Ramos (cell line): ENCODE measurements at regions not wholly inside any gene's neighbourhood (a gene's known extent, or its start where the extent isn't known, plus 50 kb on each side); places are given as distances from the start of the nearest gene placed in this dataset.
"Not testable (repeated sequence)": the region's sequence is repeated elsewhere in the genome, so short reads cannot be mapped to it uniquely, and the experiment has no call there.

ENCODE experiments used
- in situ Hi-C: fragments of 300-500 bp; cut with MboI; formaldehyde crosslinking; loops from one replicate; pipeline ENCODE4 v1.14.3; 2022; ENCODE audit warnings: low sequenced_read_pairs; ENCODE audit not compliant: unreplicated experiment

DNA sequence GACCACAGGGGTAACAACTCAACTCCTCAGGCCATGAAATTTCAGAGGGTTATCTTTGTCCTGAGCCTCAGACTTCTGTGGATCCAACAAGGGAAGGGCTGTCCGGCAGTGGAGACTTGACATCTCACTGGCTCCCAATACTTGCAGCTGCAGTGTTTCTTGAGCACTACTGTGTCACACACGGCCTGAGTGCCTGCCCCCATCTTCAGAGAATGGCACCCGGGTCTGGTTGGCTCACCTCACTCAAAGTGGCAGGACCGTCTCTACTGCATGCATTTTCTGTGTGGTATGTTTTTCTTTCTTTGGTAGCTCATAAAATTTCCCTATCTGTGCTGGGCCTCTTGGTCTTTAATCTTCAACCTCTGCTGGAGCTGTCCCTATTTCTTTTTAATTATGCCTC, 193.2 kb upstream of the PLGLB2 start:
- in situ Hi-C loops = not testable (repeated sequence)

GRCh38 chr2:87555082-87555481, 192.8 kb upstream of the PLGLB2 start:
- in situ Hi-C loops = not testable (repeated sequence)

- in situ Hi-C loops = not testable (repeated sequence)
These were observed 188.9 kb upstream of the PLGLB2 start for GRCh38 chr2:87559001-87559400.

GRCh38 chr2:87559735-87560134, 188.2 kb upstream of the PLGLB2 start:
- in situ Hi-C loops = not testable (repeated sequence)

GRCh38 chr2:87565116-87565515, 182.8 kb upstream of the PLGLB2 start:
- in situ Hi-C loops = not testable (repeated sequence)

DNA sequence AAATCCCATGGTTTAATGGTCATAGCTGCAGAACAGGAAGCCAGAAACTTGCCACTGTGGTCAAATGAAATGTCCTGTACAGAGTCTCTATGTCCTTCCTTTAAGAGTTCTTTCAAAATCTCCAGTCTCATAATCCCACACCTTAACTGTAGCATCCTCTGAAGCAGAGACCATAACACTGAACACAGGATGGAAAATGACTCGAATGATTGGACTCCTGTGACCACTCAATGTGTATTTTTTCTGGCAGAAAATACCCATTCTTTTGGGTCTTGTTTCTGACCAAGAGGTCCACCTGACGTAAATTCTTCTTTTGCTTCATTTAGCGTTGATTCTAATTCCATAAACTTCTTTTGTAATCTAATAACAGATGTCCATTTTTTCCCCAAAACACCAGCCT, 181.4 kb upstream of the PLGLB2 start:
- in situ Hi-C loops = not testable (repeated sequence)

GRCh38 chr2:87567093-87567492, 180.8 kb upstream of the PLGLB2 start:
- in situ Hi-C loops = not testable (repeated sequence)

- in situ Hi-C loops = not testable (repeated sequence)
These were observed 180.0 kb upstream of the PLGLB2 start for GRCh38 chr2:87567912-87568311.

DNA sequence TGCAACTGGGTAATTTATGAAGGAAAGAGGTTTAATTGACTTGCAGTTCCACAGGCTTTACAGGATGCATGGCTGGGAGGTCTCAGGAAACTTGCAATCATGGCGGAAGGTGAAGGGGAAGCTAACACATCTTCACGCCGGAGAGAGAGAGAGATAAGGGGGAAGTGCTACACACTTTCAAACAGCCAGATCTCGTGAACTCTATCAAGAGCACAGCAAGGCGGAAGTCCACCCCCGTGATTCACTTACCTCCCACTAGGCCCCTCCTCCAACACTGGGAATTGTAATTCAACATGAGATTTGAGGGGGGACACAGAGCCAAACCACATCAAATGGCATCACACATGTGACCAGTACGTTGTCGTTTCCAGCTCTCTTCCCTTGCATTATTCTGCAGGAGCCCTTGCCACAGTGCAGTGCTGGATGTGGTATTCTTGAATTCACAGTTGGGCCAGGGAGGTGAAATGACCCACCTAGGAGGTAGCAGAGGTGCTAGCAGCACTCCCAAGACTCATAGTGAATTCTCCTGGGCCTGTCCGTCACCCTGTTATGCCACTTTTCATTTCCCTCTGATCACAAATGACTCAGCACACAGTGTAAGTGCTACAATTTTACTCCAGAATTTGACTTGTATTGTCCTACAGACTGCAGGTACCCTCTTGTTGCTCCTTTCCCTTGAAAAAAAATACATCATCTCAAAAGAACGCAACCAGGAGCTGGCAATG, 179.2 kb upstream of the PLGLB2 start:
- in situ Hi-C loops = not testable (repeated sequence)

GRCh38 chr2:87569689-87570397, 178.0 kb upstream of the PLGLB2 start:
- in situ Hi-C loops = not testable (repeated sequence)

DNA sequence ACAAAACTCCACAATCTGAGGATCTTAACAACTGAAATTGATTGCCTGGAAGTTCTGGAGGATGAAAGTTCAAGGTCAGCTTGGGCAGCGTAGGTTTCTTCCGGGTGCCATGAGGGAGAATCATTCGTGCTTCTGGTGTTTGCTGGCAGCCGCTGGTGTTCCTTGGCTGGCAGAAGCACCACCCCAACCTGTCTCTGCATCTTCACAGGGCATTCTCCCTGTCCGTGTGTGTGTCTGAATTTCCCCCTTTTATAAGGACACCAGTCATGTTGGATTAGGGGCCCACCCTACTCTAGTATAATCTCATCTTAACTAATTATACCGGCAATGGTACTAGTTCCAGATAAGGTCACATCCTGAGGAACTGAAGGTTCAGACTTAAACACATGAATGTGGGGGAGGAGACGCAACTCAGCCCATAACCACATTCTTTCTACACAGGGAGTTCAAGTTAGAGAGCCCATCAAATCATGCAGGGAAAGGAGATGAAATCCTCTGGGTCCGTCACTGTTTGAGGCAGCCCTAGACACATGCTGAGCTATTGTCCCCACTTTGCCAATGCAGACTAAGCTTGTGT, 175.9 kb upstream of the PLGLB2 start:
- in situ Hi-C loops = not testable (repeated sequence)

- in situ Hi-C loops = not testable (repeated sequence)
These were observed 175.0 kb upstream of the PLGLB2 start for GRCh38 chr2:87572906-87573305.

GRCh38 chr2:87573386-87574192, 174.3 kb upstream of the PLGLB2 start:
- in situ Hi-C loops = not testable (repeated sequence)

GRCh38 chr2:87574193-87575119, 173.4 kb upstream of the PLGLB2 start:
- in situ Hi-C loops = not testable (repeated sequence)

- in situ Hi-C loops = not testable (repeated sequence)
These were observed 172.7 kb upstream of the PLGLB2 start for GRCh38 chr2:87575138-87575537.

DNA sequence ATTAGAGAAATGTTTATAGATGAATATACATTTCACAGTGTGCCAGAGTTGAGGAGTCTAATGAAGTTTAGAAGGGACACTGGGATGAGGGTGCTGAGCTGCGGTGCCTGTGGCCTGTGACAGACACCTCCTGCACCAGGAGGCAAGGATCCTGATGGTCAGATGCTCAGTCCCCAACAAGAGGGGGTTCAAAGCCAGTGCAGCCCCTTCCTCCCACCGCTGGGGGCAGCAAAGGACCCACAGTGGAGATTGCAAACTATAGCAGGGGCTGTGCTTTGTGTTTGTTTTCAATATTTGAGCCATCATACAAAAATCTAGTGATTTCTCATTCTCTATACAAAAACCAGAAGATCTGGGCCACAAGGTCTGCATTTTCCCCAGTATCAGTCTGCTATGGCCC, 170.5 kb upstream of the PLGLB2 start:
- in situ Hi-C loops = not testable (repeated sequence)

DNA sequence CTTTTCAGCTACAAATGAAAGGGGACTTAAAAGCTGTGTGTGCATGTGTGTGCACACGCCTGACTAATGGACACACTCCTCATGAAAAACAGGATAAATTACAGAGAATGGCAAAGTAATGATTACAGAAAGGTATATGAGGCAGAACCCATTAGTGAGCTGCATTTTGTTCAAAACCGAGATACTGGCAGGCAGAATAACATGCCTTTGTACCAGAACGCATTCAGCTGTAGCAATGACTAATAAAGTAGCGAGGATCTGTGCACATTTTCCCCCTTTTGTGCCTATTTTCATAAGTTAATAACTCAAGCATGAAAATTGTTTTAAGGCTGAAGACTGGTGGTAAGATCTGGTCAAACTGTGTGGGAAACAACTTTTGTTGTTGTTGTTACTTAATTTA, 165.7 kb upstream of the PLGLB2 start:
- in situ Hi-C loops = not testable (repeated sequence)

GRCh38 chr2:87582579-87582978, 165.3 kb upstream of the PLGLB2 start:
- in situ Hi-C loops = not testable (repeated sequence)

GRCh38 chr2:87583370-87583769, 164.5 kb upstream of the PLGLB2 start:
- in situ Hi-C loops = not testable (repeated sequence)
